Immature natural killer cell (primary cell): ENCODE measurements at regions not wholly inside any gene's neighbourhood (a gene's known extent, or its start where the extent isn't known, plus 50 kb on each side); places are given as distances from the start of the nearest gene placed in this dataset.

Experiments
- DNase-seq, 3 donors: peaks; one replicate each; pipeline ENCODE4 v3.0.0; 2022; ENCODE audit warnings: mixed read lengths in 1 of 3
- H3K27ac Mint-ChIP-seq, 6 donors: one replicate each; pipeline ENCODE4 v1.8.0; 2020; ENCODE audit warnings: mixed read lengths in 6 of 6, mild to moderate bottlenecking in 5 of 6, inconsistent platforms in 4 of 6, moderate library complexity in 3 of 6
- H3K27me3 Mint-ChIP-seq, 3 donors: one replicate each; pipeline ENCODE4 v1.8.0; 2020 to 2021; ENCODE audit warnings: low read depth in 3 of 3, mild to moderate bottlenecking in 3 of 3, mixed read lengths in 3 of 3, moderate library complexity in 3 of 3, inconsistent platforms in 1 of 3
- H3K36me3 Mint-ChIP-seq, 3 donors: one replicate each; pipeline ENCODE4 v1.8.0; 2020; ENCODE audit warnings: mixed read lengths in 3 of 3, inconsistent platforms in 2 of 3, mild to moderate bottlenecking in 2 of 3
- H3K4me1 Mint-ChIP-seq, 2 donors: one replicate each; pipeline ENCODE4 v1.8.0; 2020; ENCODE audit warnings: inconsistent platforms in 2 of 2, mild to moderate bottlenecking in 2 of 2, mixed read lengths in 2 of 2, moderate library complexity in 1 of 2
- H3K4me3 Mint-ChIP-seq, 5 donors: one replicate each; pipeline ENCODE4 v1.8.0; 2020; ENCODE audit warnings: mild to moderate bottlenecking in 5 of 5, mixed read lengths in 5 of 5, inconsistent platforms in 3 of 5, moderate library complexity in 3 of 5
- H3K9me3 Mint-ChIP-seq, 6 donors: one replicate each; pipeline ENCODE4 v1.8.0; 2020; ENCODE audit warnings: mild to moderate bottlenecking in 6 of 6, mixed read lengths in 6 of 6, inconsistent platforms in 4 of 6, moderate library complexity in 3 of 6

DNA sequence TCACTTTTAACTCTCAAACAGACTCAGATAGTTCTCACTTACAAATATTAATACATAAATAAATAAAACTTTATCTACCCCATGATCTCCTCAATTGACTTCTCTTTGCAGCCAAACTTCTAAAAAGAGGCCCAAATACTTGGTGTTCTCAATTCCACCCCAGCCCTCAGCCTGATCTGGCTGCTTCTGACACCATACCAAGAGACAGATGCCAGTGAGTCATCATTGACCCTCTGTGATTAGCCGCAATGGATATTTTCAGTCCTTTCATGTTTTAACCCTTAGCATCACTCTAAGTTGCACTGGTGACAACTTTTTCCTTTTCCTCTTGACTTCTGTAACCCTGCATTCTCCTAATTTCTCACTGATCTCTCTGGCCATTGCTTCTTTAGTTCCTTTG is 184.1 kb upstream of the ARHGAP20 start:
- Mint-ChIP-seq H3K36me3 (no peaks in the 10 kb centered on the region), H3K27ac (no peak overlapping the region), H3K9me3 (peaks cover 0 to 14% (median 0%) of the 10 kb centered on the region in 6 donors), H3K4me1 (peaks cover 4 to 8% of the 10 kb centered on the region in 2 donors), H3K4me3 (no peak overlapping the region), H3K27me3 (peaks cover 0 to 2% (median 0%) of the 10 kb centered on the region in 3 donors)
- DNase-seq, result no peak

DNA sequence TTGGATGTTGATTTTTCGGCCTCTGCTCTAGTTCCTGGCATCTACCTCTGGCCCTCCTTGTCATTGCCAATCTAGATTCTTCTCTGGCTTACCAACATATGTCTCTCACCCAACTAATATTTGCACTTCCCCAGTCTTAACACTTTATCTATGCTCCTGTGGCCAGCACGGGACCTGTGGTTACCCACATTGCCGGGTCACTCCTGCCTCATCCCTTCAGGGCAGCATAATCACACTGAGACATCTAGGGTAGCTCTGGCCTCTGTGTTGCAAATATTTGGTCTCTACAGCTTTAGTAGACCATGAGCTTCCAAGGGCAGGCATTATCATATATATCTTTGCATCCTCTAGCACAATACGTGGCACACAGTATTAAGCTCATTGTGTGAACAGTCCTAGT is 182.0 kb upstream of the ARHGAP20 start:
- no peak overlapping the region for H3K4me3 Mint-ChIP-seq

DNA sequence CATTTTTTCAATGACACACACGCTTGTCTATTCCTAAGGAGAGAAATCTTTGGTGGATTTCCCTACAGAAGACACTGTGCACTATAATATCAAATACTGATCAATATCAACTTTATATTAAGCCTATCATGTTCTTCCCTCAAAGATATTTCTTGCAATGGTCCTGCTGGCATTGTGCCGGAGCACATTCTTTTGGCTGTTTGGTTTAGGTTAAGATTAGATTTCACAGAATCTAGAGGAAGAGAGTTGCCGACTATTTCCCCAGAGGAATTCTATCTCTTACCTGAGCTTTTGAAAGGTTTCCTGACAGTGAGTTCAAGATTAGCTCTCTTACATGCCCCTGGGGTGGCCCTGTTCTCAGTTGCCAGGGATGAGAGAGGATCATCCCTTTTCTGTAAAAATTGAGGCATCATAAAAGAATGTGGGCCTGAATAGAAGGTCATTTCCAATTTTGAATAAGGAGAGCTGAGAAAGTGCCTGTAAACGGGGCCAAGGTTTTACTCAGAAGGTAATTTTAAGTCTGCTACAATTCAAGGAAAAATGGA is 180.6 kb upstream of the ARHGAP20 start:
- Mint-ChIP-seq H3K4me3 (no peak overlapping the region), H3K4me1 (peaks cover 4 to 8% of the 10 kb centered on the region in 2 donors), H3K27me3 (no peaks in the 10 kb centered on the region), H3K27ac (no peak overlapping the region), H3K9me3 (peaks cover 0 to 14% (median 0%) of the 10 kb centered on the region in 6 donors), H3K36me3 (no peaks in the 10 kb centered on the region)
- DNase-seq, result no peak

More for the DNA sequence above, 182.0 kb upstream of the ARHGAP20 start:
- Mint-ChIP-seq H3K27me3 (no peaks in the 10 kb centered on the region), H3K4me1 (peaks cover 4 to 8% of the 10 kb centered on the region in 2 donors), H3K27ac (no peak overlapping the region), H3K9me3 (peaks cover 0 to 16% (median 0%) of the 10 kb centered on the region in 6 donors), H3K36me3 (no peaks in the 10 kb centered on the region)
- DNase-seq, result no peak

DNA sequence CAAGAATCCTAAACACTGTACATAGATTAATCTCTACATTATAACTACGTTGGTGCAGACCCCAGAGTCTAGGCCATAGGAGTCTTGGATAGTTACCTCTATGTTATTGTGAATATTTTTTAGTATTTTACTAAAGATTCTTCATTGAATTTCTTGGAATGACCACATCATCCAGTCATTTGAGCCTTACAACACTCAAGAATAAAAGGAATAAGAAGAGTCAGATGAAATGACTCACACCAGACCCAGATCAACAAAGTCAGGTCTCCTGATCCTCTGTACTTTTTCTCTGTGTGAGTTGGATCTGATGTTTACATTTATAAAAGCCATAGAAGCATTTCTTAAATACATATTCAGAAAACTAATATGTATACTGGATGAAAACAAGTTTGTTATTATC is 179.2 kb upstream of the ARHGAP20 start:
- no peak for DNase-seq
- Mint-ChIP-seq H3K9me3 (peaks cover 0 to 6% (median 0%) of the 10 kb centered on the region in 6 donors), H3K27me3 (no peaks in the 10 kb centered on the region), H3K4me3 (no peak overlapping the region), H3K27ac (no peak overlapping the region), H3K36me3 (no peaks in the 10 kb centered on the region), H3K4me1 (peaks cover 4 to 8% of the 10 kb centered on the region in 2 donors)

DNA sequence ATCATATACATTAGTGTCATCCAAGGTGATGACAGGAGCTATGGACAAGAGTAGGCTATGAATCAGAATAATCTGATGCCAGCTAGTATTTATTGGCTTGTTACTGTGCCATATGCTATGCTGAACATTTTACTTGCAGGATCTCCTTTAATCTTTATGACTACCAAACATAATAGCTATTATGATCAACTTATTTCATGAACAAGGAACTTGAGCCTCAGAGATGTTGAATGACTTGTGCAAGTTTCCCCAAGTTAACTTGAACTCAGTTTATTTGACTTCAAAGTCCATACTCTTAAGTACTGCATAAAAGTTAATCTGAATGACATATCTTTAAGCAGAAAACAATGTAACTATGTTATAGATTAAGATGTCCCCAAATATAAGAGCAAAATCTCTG is 178.8 kb upstream of the ARHGAP20 start:
- Mint-ChIP-seq H3K9me3 (peaks cover 0 to 2% (median 0%) of the 10 kb centered on the region in 6 donors), H3K4me1 (peaks cover 4 to 8% of the 10 kb centered on the region in 2 donors), H3K36me3 (no peaks in the 10 kb centered on the region), H3K4me3 (no peak overlapping the region), H3K27ac (no peak overlapping the region), H3K27me3 (no peaks in the 10 kb centered on the region)
- no peak for DNase-seq

DNA sequence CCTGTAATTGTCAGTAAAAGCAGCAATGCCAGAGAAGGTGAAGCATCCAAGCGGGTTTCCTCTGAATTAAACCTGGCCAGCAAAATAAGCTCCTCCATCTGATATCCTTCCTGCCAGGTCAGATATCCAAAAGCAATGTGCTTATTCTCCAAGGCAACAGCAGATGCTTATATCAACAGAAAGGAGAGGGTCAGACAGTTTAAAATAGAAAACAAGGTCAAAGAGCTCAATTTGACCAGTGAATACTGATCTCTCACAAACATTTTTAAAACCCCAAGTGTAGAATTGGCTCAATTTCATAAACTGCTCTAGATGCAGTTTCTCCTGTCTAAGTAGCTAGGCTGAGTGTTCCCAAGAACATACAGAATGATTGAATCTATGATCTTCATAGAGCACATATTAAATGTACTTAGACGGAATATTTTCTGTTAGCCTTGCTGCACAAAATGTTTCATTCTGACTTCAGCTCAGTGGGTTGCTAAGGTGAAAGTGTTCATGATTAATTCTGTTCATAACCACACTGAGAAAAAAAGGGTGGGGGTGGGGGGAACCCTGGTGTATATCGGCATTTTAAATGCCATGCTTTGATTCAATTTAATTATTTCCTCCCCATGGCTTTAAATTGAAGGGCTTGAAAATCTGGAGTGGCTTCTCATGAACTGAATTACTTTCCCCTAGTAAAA is 174.2 kb upstream of the ARHGAP20 start:
- Mint-ChIP-seq H3K27ac (no peak overlapping the region), H3K9me3 (peaks cover 0 to 5% (median 0%) of the 10 kb centered on the region in 6 donors), H3K4me1 (no peaks in the 10 kb centered on the region), H3K27me3 (peaks cover 0 to 2% (median 0%) of the 10 kb centered on the region in 3 donors), H3K4me3 (no peak overlapping the region), H3K36me3 (no peaks in the 10 kb centered on the region)
- no peak for DNase-seq

DNA sequence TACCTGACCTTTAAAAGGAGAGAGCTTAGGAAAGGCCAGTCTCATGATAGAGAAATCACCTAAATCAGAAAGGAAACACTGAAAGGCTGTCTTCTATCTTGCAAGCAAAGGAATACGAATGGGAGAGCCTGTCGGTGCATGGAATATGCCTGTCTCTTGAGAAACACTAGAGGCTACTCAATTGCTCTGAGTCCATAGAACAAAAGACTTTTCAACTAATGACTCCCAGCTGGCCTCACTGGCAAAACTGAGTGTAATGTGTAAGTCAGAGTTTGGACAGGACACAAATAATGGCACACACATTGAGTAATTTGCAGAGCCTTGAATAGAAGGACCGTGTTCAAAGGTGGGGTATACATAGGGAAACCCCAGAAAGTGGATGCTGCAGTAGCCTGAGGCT is 171.0 kb upstream of the ARHGAP20 start:
- no peaks in the 10 kb centered on the region for H3K36me3 Mint-ChIP-seq
- no peak overlapping the region for H3K4me3 Mint-ChIP-seq
- H3K9me3 Mint-ChIP-seq, result peaks cover 0 to 3% (median 0%) of the 10 kb centered on the region in 6 donors
- DNase-seq, result no peak
- no peak overlapping the region for H3K27ac Mint-ChIP-seq
- H3K27me3 Mint-ChIP-seq, result peaks cover 0 to 2% (median 0%) of the 10 kb centered on the region in 3 donors
- no peaks in the 10 kb centered on the region for H3K4me1 Mint-ChIP-seq

DNA sequence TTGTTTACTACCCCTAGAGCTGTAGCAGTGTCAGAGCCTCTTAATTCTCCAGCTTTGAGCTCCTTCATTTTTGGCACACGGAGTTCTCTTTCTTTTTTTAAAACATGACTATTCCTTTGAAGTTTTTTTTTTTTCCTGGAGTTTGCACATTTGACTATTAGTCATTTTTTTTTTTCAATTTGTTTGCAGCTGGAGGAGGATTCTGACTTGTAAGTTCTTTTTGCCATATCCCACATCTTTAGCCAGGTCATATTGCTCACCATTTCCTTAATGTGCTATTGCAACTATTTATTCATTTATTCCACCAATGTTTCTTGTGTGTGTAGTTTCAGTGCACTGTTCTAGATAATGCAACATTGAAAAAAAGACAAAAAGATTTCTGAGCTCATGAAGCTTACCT is 166.3 kb upstream of the ARHGAP20 start:
- no peak for DNase-seq
- Mint-ChIP-seq H3K4me1 (no peaks in the 10 kb centered on the region), H3K36me3 (no peaks in the 10 kb centered on the region), H3K27ac (no peak overlapping the region), H3K27me3 (peaks cover 0 to 2% (median 0%) of the 10 kb centered on the region in 3 donors), H3K4me3 (no peak overlapping the region), H3K9me3 (no peaks in the 10 kb centered on the region)

DNA sequence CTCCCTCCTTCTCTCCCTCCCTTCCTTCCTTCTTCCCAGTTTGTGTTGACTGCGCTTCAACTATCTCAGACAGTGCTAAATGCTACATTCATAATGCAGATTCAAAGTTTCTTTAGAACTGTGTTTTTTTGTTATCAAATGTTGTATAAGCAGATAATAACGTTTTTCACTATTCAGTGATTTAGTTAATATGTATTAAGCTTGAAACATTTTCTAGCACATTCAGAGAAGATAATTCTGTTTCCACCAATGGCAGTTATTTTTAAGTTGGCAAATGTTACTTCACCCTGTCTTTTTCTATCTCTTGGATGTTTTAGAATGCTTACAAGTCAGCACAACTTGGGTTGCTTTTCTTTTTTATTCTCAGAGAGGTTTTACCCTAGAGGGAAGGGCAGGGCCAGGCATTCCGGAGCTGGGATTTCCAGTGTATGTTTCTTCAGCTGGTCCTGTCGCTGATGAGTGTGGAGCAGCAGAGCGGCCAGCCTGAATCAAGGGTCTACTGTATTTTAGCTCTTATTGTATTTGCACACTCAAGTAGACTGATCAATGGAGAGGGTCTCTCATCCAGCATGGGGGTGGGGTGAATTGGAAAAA is 162.3 kb upstream of the ARHGAP20 start:
- Mint-ChIP-seq H3K27me3 (peaks cover 0 to 2% (median 0%) of the 10 kb centered on the region in 3 donors), H3K4me3 (no peak overlapping the region), H3K4me1 (no peaks in the 10 kb centered on the region), H3K27ac (no peak overlapping the region), H3K9me3 (no peaks in the 10 kb centered on the region), H3K36me3 (no peaks in the 10 kb centered on the region)
- DNase-seq, result no peak

DNA sequence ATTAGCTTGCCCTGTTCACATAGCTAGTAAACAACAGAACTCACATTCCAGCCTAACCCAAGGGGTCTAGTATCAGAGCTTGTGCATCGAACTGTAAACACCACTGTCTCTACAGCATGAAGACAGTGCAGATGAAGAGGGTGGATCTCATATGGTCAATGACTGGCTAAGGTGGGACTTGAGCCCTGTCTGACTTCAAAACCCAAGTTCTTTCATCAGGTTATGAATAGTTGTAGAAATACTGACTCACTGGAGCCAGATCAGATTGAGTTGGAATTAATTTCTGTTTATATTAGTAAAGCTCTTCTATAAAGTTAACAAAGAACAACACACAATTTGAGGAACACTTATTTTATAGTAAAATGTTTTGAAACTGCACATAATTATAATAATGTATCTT is 161.7 kb upstream of the ARHGAP20 start:
- peaks cover 0 to 2% (median 0%) of the 10 kb centered on the region in 3 donors for H3K27me3 Mint-ChIP-seq
- no peaks in the 10 kb centered on the region for H3K36me3 Mint-ChIP-seq
- H3K9me3 Mint-ChIP-seq, result no peaks in the 10 kb centered on the region
- H3K4me3 Mint-ChIP-seq, result no peak overlapping the region
- no peaks in the 10 kb centered on the region for H3K4me1 Mint-ChIP-seq
- H3K27ac Mint-ChIP-seq, result no peak overlapping the region
- no peak for DNase-seq

DNA sequence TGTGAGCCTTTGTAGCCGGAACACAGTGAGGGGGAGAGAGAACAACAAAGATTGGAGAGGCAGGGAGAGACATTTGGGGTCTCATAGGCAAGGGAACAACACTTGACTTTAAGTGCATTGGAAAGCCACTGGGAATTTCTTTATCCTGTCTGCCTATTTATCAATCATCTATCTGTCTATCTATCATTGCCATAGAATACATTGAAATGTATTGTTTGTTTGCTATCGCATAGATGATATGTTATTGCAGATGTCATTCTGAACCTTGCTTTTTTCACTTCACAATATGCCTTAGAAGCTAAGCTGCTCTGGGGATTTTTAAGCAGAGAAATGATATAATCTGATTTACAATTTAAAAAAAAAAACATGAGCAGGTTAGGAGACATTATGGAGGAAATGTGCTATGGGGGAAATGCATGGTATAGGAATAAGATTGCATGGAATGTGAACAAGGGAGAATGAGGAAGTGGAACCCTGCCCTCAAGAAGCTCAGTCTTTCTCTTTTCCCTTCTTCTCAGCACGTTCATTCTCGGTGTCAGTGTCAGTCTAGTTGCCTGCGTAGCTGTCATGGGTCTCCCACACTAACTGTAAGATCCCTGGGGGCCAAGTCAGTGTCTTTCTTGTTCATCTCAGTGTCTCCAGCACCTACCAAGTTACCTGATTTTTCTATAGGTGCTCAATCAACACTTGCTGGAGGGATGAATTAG is 158.7 kb upstream of the ARHGAP20 start:
- no peak overlapping the region for H3K4me3 Mint-ChIP-seq
- no peaks in the 10 kb centered on the region for H3K4me1 Mint-ChIP-seq
- H3K27ac Mint-ChIP-seq, result no peak overlapping the region
- H3K36me3 Mint-ChIP-seq, result no peaks in the 10 kb centered on the region
- H3K27me3 Mint-ChIP-seq, result peaks cover 0 to 4% (median 0%) of the 10 kb centered on the region in 3 donors
- H3K9me3 Mint-ChIP-seq, result no peaks in the 10 kb centered on the region
- DNase-seq, result no peak

DNA sequence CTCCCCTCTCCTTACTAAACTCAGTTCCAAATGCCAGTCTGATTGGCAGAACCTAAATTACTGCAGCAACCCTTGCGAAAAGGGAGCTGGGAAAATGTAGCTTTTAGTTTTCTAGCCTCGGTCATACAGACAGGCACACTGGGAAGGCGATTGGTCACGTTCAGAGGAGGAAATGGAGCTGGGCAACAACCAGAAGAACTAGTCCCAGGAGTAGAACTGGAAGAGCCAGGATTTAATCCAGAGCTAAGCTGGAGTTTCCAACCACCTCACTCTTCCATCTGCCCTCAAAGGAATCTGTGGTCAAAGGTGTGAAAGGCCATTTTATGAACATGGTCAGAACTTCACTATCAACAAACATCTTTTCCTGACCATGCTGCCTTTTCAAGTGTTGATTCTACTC is 155.7 kb upstream of the ARHGAP20 start:
- DNase-seq, result no peak
- H3K4me1 Mint-ChIP-seq, result no peaks in the 10 kb centered on the region
- H3K27me3 Mint-ChIP-seq, result peaks cover 0 to 2% (median 1%) of the 10 kb centered on the region in 3 donors
- no peaks in the 10 kb centered on the region for H3K36me3 Mint-ChIP-seq
- no peak overlapping the region for H3K27ac Mint-ChIP-seq
- H3K9me3 Mint-ChIP-seq, result peaks cover 0 to 3% (median 0%) of the 10 kb centered on the region in 6 donors
- no peak overlapping the region for H3K4me3 Mint-ChIP-seq

DNA sequence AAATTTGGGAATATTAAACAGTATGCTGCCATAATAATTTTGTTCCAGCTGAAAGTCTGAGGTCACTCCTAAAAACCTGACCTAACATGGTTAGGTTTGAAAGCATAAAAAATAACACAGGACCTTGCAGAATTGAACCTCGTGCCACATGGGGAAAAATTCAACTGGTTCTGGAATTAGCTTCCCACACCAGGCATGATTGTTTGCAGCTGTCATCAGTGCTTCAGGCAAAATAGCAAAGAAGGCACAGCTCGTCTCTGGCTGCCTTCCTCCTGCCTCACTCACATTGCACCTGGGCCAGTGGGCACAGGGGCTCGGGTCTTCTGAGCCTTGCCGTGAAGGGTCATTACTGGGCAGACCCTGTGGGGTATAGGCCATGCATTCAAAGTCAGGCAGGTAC is 153.8 kb upstream of the ARHGAP20 start:
- peaks cover 0 to 3% (median 0%) of the 10 kb centered on the region in 6 donors for H3K9me3 Mint-ChIP-seq
- DNase-seq, result no peak
- H3K36me3 Mint-ChIP-seq, result no peaks in the 10 kb centered on the region
- no peak overlapping the region for H3K27ac Mint-ChIP-seq
- H3K27me3 Mint-ChIP-seq, result peaks cover 0 to 2% (median 1%) of the 10 kb centered on the region in 3 donors
- H3K4me1 Mint-ChIP-seq, result no peaks in the 10 kb centered on the region
- no peak overlapping the region for H3K4me3 Mint-ChIP-seq

DNA sequence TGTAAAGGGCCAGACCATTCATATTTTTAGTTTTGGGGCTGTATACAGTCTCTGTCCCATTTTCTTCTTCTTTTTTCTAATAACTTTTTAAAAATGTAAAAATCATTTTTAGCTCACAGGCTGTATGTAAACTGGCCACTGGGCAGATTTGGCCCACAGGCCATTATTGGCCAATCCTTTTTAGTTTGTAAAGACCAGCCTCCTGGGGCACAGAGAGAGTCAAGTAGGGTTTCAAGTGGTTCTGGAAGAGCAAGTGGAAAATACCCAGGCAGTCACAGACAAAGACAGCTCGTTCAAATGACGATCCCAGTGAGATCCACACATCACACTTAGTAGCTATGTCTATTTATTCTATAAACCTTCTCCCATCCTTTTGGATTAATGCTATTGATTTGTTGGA is 150.2 kb upstream of the ARHGAP20 start:
- H3K27me3 Mint-ChIP-seq, result peaks cover 0 to 2% (median 0%) of the 10 kb centered on the region in 3 donors
- H3K27ac Mint-ChIP-seq, result no peak overlapping the region
- H3K4me3 Mint-ChIP-seq, result no peak overlapping the region
- no peak for DNase-seq
- peaks cover 0 to 3% (median 0%) of the 10 kb centered on the region in 6 donors for H3K9me3 Mint-ChIP-seq
- no peaks in the 10 kb centered on the region for H3K36me3 Mint-ChIP-seq
- H3K4me1 Mint-ChIP-seq, result no peaks in the 10 kb centered on the region
